Left ventricle myocardium inferior (tissue), 1 donor: ENCODE measurements at regions not wholly inside any gene's neighbourhood (a gene's known extent, or its start where the extent isn't known, plus 50 kb on each side); places are given as distances from the start of the nearest gene placed in this dataset.

ENCODE experiments used
- DNase-seq: peaks from one replicate; pipeline ENCODE4 v3.0.0-alpha.2; 2020
- H3K27ac ChIP-seq: fragments of 200-600 bp; replicated peaks from 2 replicates; pipeline ENCODE4 v1.8.0; 2021
- H3K27me3 ChIP-seq: fragments of 200-600 bp; 2 replicates; pipeline ENCODE4 v1.8.0; 2021; ENCODE audit warnings: low read depth
- H3K36me3 ChIP-seq: fragments of 200-600 bp; 2 replicates; pipeline ENCODE4 v1.8.0; 2021
- H3K4me1 ChIP-seq: fragments of 200-600 bp; 2 replicates; pipeline ENCODE4 v1.8.0; 2021
- H3K4me3 ChIP-seq: fragments of 200-600 bp; 2 replicates; pipeline ENCODE4 v1.8.0; 2021; ENCODE audit warnings: mild to moderate bottlenecking, moderate library complexity
- H3K9me3 ChIP-seq: fragments of 200-600 bp; replicated peaks from 2 replicates; pipeline ENCODE4 v1.8.0; 2021
- intact Hi-C: fragments of 100-400 bp; cut with micrococcal nuclease; formaldehyde crosslinking; loops from one replicate; pipeline ENCODE4 v1.11.0; 2022
- TF ChIP-seq, protein P1 (sequence below): fragments of 200-600 bp; IDR thresholded peaks from 2 replicates; pipeline ENCODE4 v1.8.0; 2021; ENCODE audit warnings: antibody characterized with exemption, mild to moderate bottlenecking, borderline replicate concordance
- donor health status: DM: no; HTN: yes; CAD: no; lungs with severe emphysema.

DNA sequence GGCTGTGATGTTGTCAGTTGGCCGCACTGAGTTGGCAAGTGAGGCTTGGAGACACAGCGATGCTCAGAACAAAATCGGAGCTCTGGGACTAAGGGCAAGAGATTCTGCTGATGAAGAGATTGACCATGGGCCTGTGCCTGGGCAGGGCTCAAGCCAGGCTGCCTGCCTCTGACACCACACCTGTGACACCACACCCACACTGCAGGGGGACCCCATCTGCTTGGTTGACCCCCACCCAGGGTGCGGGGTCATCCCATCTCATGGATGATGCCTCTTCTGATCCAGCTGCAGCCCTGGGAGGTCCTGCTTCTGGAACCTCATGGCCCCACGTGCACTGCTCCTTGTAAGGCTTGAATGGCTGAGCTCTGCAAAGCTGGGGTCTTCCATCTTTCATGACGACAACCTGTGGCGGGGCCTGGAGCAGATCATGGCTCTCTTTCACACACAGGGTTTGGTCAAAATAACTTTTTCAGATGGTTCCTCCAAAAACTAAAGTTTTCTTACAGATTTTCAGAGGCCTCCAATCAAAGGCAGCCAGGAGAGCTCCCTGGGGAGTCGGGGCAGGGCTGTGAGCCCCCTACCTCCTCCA lies 185.2 kb downstream of the GADD45G start:
- TF ChIP-seq, protein P1, sequence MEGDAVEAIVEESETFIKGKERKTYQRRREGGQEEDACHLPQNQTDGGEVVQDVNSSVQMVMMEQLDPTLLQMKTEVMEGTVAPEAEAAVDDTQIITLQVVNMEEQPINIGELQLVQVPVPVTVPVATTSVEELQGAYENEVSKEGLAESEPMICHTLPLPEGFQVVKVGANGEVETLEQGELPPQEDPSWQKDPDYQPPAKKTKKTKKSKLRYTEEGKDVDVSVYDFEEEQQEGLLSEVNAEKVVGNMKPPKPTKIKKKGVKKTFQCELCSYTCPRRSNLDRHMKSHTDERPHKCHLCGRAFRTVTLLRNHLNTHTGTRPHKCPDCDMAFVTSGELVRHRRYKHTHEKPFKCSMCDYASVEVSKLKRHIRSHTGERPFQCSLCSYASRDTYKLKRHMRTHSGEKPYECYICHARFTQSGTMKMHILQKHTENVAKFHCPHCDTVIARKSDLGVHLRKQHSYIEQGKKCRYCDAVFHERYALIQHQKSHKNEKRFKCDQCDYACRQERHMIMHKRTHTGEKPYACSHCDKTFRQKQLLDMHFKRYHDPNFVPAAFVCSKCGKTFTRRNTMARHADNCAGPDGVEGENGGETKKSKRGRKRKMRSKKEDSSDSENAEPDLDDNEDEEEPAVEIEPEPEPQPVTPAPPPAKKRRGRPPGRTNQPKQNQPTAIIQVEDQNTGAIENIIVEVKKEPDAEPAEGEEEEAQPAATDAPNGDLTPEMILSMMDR: no peak
- Histone ChIP-seq H3K9me3 (no peaks in the 10 kb centered on the region), H3K36me3 (no peaks in the 10 kb centered on the region), H3K4me3 (no peak overlapping the region), H3K27ac (no peak overlapping the region), H3K4me1 (peaks cover 7% of the 10 kb centered on the region), H3K27me3 (no peaks in the 10 kb centered on the region)
- intact Hi-C loops: no loop called here
- no peak for DNase-seq

DNA sequence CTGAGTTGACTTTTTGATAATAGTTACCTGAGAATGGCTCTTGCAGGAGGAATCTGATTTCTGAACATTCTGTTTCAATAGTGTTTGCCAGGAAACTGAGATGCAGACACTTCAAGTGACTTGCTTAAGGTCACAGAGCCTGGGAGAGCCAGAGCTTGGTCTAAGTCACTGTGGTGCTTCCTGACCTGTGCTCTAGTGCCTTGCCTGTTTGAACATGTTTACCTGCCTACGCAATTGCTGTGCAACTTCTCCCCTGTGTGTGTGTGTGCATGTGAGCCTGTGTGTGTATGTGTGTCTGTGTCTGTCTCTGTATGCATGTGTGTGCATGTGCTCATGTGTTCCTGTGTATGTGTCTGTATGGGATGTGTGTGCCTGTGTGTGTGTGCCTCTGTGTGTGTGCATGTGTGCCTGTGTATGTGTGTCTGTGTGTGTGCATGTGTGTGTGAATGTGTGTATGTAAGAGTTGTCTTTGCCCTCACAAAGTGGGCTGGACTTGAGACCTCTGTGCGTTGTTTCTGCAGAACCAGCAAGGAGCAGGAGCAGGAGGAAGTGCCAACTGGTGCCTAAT lies 185.8 kb downstream of the GADD45G start:
- TF ChIP-seq, protein P1: no peak
- Histone ChIP-seq H3K36me3 (no peaks in the 10 kb centered on the region), H3K4me1 (peaks cover 9% of the 10 kb centered on the region), H3K27ac (no peak overlapping the region), H3K9me3 (no peaks in the 10 kb centered on the region), H3K27me3 (no peaks in the 10 kb centered on the region), H3K4me3 (no peak overlapping the region)
- intact Hi-C loops: no loop called here
- no peak for DNase-seq

DNA sequence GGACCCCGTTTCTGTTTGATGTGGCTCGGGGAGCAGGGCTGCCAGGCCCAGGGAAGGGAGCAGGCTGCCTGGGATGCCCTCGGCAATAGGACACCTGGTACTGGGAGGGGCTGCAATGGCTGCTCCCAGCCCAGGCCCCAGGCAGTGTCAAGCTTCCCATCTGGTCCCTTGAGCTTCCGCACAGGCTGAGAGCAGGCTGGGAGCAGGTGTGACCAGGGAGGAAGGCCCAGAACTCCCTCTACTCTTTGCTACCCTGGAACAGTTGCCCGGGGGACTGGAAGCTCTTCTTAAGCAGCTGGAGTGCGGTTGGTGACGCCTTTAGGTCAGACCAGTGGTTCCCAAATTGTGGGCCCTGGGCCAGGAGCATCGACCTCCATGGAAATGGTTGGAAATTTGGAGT lies 186.9 kb downstream of the GADD45G start:
- H3K4me1 ChIP-seq: peaks cover 8% of the 10 kb centered on the region
- intact Hi-C loops: no loop called here
- no peaks in the 10 kb centered on the region for H3K27me3 ChIP-seq
- H3K4me3 ChIP-seq: no peak overlapping the region
- TF ChIP-seq, protein P1: no peak
- no peaks in the 10 kb centered on the region for H3K9me3 ChIP-seq
- DNase-seq: no peak
- no peak overlapping the region for H3K27ac ChIP-seq
- no peaks in the 10 kb centered on the region for H3K36me3 ChIP-seq

DNA sequence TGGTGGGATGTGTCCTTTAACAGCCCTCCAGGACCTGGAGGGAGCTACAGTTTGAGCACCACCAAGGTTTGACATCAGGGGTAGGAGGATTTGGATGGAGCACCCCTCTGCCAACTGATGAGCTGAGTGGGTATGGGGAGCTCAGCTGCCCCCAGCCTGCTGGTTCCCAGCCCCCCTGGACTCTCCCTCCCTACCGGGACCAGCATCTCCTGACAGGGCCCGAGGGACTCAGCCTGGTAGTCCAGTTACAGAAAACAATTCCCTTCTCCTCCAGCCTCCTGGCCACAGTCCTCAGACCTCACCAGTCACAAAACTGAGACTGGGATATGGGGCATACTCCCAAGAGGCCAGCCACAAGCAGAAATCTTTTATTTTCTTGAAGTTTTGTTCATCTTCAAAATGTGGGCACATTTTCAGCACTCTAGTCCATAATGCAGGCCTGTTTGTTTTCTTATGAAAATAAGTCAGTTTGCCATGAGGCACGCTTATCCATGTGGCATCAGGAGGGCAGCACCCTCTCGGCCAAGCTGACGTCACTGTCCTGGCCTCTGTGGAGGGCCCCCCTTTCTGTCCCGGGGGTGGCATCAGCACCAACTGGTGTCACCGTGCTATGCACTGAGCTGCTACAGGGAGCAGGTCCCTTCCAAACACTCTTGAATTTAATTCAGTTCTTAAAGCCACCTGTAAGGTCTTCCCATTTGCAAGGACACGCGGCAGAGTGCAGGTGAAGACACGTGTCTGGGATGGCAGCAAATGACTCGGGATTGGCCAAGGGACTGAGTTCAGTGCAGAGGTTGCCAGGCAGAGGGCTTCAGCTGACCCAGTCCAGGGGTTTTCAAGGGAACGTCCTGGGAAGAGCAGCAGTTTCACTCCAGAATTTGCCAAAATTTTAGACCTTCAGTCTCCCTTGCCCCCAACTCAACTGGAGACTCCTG lies 187.6 kb downstream of the GADD45G start:
- intact Hi-C loops: no loop called here
- no peak for DNase-seq

DNA sequence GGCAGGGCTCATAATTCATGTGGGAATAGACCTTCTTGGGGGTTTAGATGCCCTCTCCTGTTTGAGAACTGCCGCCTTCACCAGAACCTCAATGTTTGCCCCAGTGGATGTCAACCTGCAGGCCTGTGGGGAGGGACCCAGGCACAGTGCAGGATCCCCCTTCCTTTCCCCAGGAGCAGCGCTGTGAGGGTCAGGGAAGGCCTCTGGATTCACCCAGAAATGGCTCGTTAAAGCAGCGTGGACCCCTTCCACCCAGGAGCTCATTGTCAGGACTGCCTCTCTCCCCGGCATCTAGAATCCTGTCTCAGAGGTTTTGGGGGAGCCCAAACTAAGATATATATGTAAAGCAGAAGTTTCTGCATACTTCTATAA lies 188.3 kb downstream of the GADD45G start:
- intact Hi-C loops: no loop called here

More for the DNA sequence above, 187.6 kb downstream of the GADD45G start:
- no peak overlapping the region for H3K4me3 ChIP-seq
- no peaks in the 10 kb centered on the region for H3K36me3 ChIP-seq
- H3K4me1 ChIP-seq: peaks cover 6% of the 10 kb centered on the region
- no peaks in the 10 kb centered on the region for H3K27me3 ChIP-seq
- no peaks in the 10 kb centered on the region for H3K9me3 ChIP-seq
- TF ChIP-seq, protein P1: no peak
- H3K27ac ChIP-seq: no peak overlapping the region

More for the DNA sequence above, 188.3 kb downstream of the GADD45G start:
- H3K4me1 ChIP-seq: peaks cover 6% of the 10 kb centered on the region
- TF ChIP-seq, protein P1: no peak
- no peaks in the 10 kb centered on the region for H3K9me3 ChIP-seq
- no peaks in the 10 kb centered on the region for H3K36me3 ChIP-seq
- no peaks in the 10 kb centered on the region for H3K27me3 ChIP-seq
- H3K27ac ChIP-seq: no peak overlapping the region
- no peak for DNase-seq
- no peak overlapping the region for H3K4me3 ChIP-seq
